ENCODE measurements at regions not wholly inside any gene's neighbourhood (a gene's known extent, or its start where the extent isn't known, plus 50 kb on each side); places are given as distances from the start of the nearest gene placed in this dataset.

DNA sequence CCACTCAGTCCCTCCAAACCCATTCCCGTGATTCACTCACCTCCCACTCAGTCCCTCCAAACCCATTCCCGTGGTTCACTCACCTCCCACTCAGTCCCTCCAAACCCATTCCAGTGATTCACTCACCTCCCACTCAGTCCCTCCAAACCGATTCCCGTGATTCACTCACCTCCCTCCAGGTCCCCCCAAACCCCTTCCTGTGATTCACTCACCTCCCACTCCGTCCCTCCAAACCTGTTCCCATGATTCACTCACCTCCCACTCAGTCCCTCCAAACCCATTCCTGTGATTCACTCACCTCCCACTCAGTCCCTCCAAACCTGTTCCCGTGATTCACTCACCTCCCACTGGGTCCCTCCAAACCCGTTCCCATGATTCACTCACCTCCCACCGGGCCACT, 639.6 kb downstream of the BRD1 start (continued):
- TF ChIP-seq, protein P1, sequence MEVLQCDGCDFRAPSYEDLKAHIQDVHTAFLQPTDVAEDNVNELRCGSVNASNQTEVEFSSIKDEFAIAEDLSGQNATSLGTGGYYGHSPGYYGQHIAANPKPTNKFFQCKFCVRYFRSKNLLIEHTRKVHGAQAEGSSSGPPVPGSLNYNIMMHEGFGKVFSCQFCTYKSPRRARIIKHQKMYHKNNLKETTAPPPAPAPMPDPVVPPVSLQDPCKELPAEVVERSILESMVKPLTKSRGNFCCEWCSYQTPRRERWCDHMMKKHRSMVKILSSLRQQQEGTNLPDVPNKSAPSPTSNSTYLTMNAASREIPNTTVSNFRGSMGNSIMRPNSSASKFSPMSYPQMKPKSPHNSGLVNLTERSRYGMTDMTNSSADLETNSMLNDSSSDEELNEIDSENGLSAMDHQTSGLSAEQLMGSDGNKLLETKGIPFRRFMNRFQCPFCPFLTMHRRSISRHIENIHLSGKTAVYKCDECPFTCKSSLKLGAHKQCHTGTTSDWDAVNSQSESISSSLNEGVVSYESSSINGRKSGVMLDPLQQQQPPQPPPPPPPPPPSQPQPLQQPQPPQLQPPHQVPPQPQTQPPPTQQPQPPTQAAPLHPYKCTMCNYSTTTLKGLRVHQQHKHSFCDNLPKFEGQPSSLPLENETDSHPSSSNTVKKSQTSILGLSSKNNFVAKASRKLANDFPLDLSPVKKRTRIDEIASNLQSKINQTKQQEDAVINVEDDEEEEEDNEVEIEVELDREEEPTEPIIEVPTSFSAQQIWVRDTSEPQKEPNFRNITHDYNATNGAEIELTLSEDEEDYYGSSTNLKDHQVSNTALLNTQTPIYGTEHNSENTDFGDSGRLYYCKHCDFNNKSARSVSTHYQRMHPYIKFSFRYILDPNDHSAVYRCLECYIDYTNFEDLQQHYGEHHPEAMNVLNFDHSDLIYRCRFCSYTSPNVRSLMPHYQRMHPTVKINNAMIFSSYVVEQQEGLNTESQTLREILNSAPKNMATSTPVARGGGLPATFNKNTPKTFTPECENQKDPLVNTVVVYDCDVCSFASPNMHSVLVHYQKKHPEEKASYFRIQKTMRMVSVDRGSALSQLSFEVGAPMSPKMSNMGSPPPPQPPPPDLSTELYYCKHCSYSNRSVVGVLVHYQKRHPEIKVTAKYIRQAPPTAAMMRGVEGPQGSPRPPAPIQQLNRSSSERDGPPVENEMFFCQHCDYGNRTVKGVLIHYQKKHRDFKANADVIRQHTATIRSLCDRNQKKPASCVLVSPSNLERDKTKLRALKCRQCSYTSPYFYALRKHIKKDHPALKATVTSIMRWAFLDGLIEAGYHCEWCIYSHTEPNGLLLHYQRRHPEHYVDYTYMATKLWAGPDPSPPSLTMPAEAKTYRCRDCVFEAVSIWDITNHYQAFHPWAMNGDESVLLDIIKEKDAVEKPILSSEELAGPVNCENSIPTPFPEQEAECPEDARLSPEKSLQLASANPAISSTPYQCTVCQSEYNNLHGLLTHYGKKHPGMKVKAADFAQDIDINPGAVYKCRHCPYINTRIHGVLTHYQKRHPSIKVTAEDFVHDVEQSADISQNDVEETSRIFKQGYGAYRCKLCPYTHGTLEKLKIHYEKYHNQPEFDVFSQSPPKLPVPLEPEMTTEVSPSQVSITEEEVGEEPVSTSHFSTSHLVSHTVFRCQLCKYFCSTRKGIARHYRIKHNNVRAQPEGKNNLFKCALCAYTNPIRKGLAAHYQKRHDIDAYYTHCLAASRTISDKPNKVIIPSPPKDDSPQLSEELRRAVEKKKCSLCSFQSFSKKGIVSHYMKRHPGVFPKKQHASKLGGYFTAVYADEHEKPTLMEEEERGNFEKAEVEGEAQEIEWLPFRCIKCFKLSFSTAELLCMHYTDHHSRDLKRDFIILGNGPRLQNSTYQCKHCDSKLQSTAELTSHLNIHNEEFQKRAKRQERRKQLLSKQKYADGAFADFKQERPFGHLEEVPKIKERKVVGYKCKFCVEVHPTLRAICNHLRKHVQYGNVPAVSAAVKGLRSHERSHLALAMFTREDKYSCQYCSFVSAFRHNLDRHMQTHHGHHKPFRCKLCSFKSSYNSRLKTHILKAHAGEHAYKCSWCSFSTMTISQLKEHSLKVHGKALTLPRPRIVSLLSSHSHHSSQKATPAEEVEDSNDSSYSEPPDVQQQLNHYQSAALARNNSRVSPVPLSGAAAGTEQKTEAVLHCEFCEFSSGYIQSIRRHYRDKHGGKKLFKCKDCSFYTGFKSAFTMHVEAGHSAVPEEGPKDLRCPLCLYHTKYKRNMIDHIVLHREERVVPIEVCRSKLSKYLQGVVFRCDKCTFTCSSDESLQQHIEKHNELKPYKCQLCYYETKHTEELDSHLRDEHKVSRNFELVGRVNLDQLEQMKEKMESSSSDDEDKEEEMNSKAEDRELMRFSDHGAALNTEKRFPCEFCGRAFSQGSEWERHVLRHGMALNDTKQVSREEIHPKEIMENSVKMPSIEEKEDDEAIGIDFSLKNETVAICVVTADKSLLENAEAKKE (CRISPR knock-in tag; IDR thresholded peaks at IDR 0.05): no peak
- TF ChIP-seq, protein P2, sequence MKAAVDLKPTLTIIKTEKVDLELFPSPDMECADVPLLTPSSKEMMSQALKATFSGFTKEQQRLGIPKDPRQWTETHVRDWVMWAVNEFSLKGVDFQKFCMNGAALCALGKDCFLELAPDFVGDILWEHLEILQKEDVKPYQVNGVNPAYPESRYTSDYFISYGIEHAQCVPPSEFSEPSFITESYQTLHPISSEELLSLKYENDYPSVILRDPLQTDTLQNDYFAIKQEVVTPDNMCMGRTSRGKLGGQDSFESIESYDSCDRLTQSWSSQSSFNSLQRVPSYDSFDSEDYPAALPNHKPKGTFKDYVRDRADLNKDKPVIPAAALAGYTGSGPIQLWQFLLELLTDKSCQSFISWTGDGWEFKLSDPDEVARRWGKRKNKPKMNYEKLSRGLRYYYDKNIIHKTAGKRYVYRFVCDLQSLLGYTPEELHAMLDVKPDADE (IDR thresholded peaks at IDR 0.05): no peak
- TF ChIP-seq JUNB (IDR thresholded peaks at IDR 0.05; ENCODE audit: unreplicated experiment): no peak
- TF ChIP-seq NANOG (IDR thresholded peaks at IDR 0.05; ENCODE audit: borderline replicate concordance): no peak

DNA sequence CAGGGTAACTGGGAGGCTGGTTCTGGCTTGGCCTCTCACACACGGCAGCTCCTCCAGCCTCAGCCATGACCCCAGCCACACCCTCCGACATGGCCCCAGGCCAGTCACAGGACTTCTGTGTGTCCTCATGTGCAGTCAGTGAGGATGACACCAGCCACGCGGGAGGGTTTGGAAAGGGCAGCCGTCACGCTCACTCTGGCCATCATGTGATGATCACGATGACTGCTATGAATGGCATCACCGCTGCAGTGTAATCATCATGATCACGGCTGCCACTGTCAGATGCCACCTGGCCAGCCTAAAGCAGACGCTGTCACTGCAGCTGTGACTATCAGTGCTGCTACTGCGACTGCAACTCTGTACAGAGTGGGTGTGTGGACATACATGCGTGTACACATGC, 640.9 kb downstream of the BRD1 start:
- Histone ChIP-seq H3K4me2 (no peak overlapping the region), H3K4me3 (no peak overlapping the region), H3K27ac (ENCODE audit: low read depth) (no peak overlapping the region), H3K36me3 (ENCODE audit: insufficient read depth) (no peaks in the 10 kb centered on the region), H3K27me3 (ENCODE audit: insufficient read depth) (no peaks in the 10 kb centered on the region), H3K79me2 (replicated peaks; ENCODE audit: insufficient read depth) (no peaks in the 10 kb centered on the region), H3K4me1 (ENCODE audit: insufficient read depth) (no peaks in the 10 kb centered on the region), H3K9me2 (ENCODE audit: insufficient read depth) (no peaks in the 10 kb centered on the region), H2AFZ (no peak overlapping the region), H4K20me1 (replicated peaks; ENCODE audit: insufficient read depth) (no peaks in the 10 kb centered on the region), H3F3A (replicated peaks; ENCODE audit: low read depth) (no peaks in the 10 kb centered on the region)
- peaks cover 2% of the 10 kb centered on the region; the same call in 2 of the 3 replicates for H3K4me1 Mint-ChIP-seq
- no peak overlapping the region for H3K27ac Mint-ChIP-seq
- no peak overlapping the region for H3K4me3 Mint-ChIP-seq
- H3K27me3 Mint-ChIP-seq (ENCODE audit: insufficient read depth, low read depth, poor library complexity): peaks cover 2% of the 10 kb centered on the region
- H3K9me3 Mint-ChIP-seq: peaks cover 5% of the 10 kb centered on the region
- ATAC-seq: no peak
- H3K36me3 Mint-ChIP-seq (ENCODE audit: low read depth): no peaks in the 10 kb centered on the region
- DNase-seq (ENCODE audit: low spot score): no peak
- TF ChIP-seq EZH2 (IDR thresholded peaks at IDR 0.05; ENCODE audit: low read depth, unreplicated experiment): no peak
- TF ChIP-seq, protein P2 (IDR thresholded peaks at IDR 0.05): no peak
- no peak for TF ChIP-seq JUNB (IDR thresholded peaks at IDR 0.05; ENCODE audit: unreplicated experiment)
- TF ChIP-seq, protein P3, sequence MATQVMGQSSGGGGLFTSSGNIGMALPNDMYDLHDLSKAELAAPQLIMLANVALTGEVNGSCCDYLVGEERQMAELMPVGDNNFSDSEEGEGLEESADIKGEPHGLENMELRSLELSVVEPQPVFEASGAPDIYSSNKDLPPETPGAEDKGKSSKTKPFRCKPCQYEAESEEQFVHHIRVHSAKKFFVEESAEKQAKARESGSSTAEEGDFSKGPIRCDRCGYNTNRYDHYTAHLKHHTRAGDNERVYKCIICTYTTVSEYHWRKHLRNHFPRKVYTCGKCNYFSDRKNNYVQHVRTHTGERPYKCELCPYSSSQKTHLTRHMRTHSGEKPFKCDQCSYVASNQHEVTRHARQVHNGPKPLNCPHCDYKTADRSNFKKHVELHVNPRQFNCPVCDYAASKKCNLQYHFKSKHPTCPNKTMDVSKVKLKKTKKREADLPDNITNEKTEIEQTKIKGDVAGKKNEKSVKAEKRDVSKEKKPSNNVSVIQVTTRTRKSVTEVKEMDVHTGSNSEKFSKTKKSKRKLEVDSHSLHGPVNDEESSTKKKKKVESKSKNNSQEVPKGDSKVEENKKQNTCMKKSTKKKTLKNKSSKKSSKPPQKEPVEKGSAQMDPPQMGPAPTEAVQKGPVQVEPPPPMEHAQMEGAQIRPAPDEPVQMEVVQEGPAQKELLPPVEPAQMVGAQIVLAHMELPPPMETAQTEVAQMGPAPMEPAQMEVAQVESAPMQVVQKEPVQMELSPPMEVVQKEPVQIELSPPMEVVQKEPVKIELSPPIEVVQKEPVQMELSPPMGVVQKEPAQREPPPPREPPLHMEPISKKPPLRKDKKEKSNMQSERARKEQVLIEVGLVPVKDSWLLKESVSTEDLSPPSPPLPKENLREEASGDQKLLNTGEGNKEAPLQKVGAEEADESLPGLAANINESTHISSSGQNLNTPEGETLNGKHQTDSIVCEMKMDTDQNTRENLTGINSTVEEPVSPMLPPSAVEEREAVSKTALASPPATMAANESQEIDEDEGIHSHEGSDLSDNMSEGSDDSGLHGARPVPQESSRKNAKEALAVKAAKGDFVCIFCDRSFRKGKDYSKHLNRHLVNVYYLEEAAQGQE (IDR thresholded peaks at IDR 0.05; ENCODE audit: unreplicated experiment): no peak
- no peak for TF ChIP-seq ZNF331 (CRISPR knock-in tag; IDR thresholded peaks at IDR 0.05; ENCODE audit: low read depth)
- no peak for TF ChIP-seq STAT1 (IDR thresholded peaks at IDR 0.05; ENCODE audit: unreplicated experiment)

All from GM23338 (cell line).